SK-N-SH (cell line): ENCODE measurements at regions not wholly inside any gene's neighbourhood (a gene's known extent, or its start where the extent isn't known, plus 50 kb on each side); places are given as distances from the start of the nearest gene placed in this dataset.

Experiments used
- CTCF ChIA-PET: fragments of 300-600, 350-600 bp; formaldehyde crosslinking; extraction: SDS; loops from one replicate; lab custom pipeline; 2021; lab: Yijun Ruan, JAX
- POLR2A ChIA-PET: fragments of 350-600 bp; sonication (Branson Sonifier 250); formaldehyde crosslinking; extraction: SDS; loops from one replicate; lab custom pipeline; 2020; ENCODE audit warnings: antibody characterized with exemption, inconsistent platforms; lab: Yijun Ruan, JAX
- DNase-seq: peaks from one replicate; pipeline ENCODE4 v3.0.0; 2012
- H2AFZ ChIP-seq: fragments of 200-600 bp; sonication (generic); 2 replicates; pipeline ENCODE4 v1.8.1; 2016; ENCODE audit warnings: antibody characterized with exemption, mild to moderate bottlenecking, low read depth
- H3F3A ChIP-seq: fragments of 200-600 bp; sonication (generic); replicated peaks from 2 replicates; pipeline ENCODE3; 2016; ENCODE audit warnings: antibody characterized with exemption, mild to moderate bottlenecking; ENCODE audit not compliant: insufficient read depth
- H3K27ac ChIP-seq, 2 experiments: fragments of 200-500 bp in 1 of 2; fragments of 200-600 bp in 1 of 2; sonication (Bioruptor generic) in 1 of 2; sonication (generic), shearing (Covaris generic) in 1 of 2; 2 replicates each; pipeline versions ENCODE4 v1.5.1 to v1.6.1; 2014 to 2016; ENCODE audit warnings: low read depth in 2 of 2, inconsistent platforms in 1 of 2, low read length in 1 of 2, mild to moderate bottlenecking in 1 of 2, mixed read lengths in 1 of 2
- H3K27me3 ChIP-seq: fragments of 200-600 bp; sonication (generic), shearing (Covaris generic); 2 replicates; pipeline ENCODE4 v1.6.1; 2016; ENCODE audit warnings: mixed run types; ENCODE audit not compliant: insufficient read depth
- H3K36me3 ChIP-seq, 2 experiments: fragments of 200-500 bp in 1 of 2; fragments of 200-600 bp in 1 of 2; sonication (Bioruptor generic) in 1 of 2; sonication (generic) in 1 of 2; replicated peaks in 1 of 2; 2 replicates each; pipeline versions ENCODE3 to v1.5.1; 2014 to 2016; ENCODE audit warnings: low read length in 1 of 2, mild to moderate bottlenecking in 1 of 2; ENCODE audit not compliant: insufficient read depth in 2 of 2, control insufficient read depth in 1 of 2
- H3K4me1 ChIP-seq, 2 experiments: fragments of 200-500 bp in 1 of 2; fragments of 200-600 bp in 1 of 2; sonication (Bioruptor generic) in 1 of 2; sonication (generic), shearing (Covaris generic) in 1 of 2; 2 replicates each; pipeline versions ENCODE4 v1.5.1 to v1.6.1; 2014 to 2016; ENCODE audit warnings: low read depth in 1 of 2, low read length in 1 of 2, mixed run types in 1 of 2; ENCODE audit not compliant: insufficient read depth in 2 of 2, control insufficient read depth in 1 of 2
- H3K4me2 ChIP-seq: fragments of 200-600 bp; sonication (generic), shearing (Covaris generic); 2 replicates; pipeline ENCODE4 v1.6.1; 2017; ENCODE audit warnings: mixed run types
- H3K4me3 ChIP-seq, 2 experiments: fragments of 200-500 bp in 1 of 2; fragments of 200-600 bp in 1 of 2; sonication (Bioruptor generic) in 1 of 2; sonication (generic), shearing (Covaris generic) in 1 of 2; 2 replicates each; pipeline versions ENCODE4 v1.5.1 to v1.8.1; 2014 to 2016; ENCODE audit warnings: low read depth in 2 of 2, inconsistent platforms in 1 of 2, low read length in 1 of 2, mild to moderate bottlenecking in 1 of 2, mixed read lengths in 1 of 2, moderate library complexity in 1 of 2
- H3K79me2 ChIP-seq: fragments of 200-600 bp; sonication (generic); 2 replicates; pipeline ENCODE4 v1.8.1; 2017; ENCODE audit warnings: mild to moderate bottlenecking; ENCODE audit not compliant: insufficient read depth
- H3K9ac ChIP-seq: fragments of 200-600 bp; sonication (generic); 2 replicates; pipeline ENCODE4 v1.6.1; 2017; ENCODE audit warnings: mixed run types
- H3K9me2 ChIP-seq: fragments of 200-600 bp; sonication (generic); 2 replicates; pipeline ENCODE4 v1.6.1; 2017; ENCODE audit warnings: mixed run types
- H3K9me3 ChIP-seq: fragments of 200-600 bp; sonication (generic); 2 replicates; pipeline ENCODE4 v1.6.1; 2017; ENCODE audit warnings: mixed run types, mild to moderate bottlenecking, moderate library complexity
- H4K20me1 ChIP-seq: fragments of 200-600 bp; sonication (generic); 2 replicates; pipeline ENCODE4 v1.6.1; 2017; ENCODE audit warnings: mild to moderate bottlenecking, mixed run types; ENCODE audit not compliant: insufficient read depth
- CTCF ChIP-seq: fragments of 200-600 bp; sonication (generic); IDR thresholded peaks from 2 replicates; pipeline ENCODE4 v1.6.1; 2017; ENCODE audit warnings: antibody characterized with exemption, mild to moderate bottlenecking, moderate library complexity
- EP300 ChIP-seq, 2 experiments: IDR thresholded peaks; 2 replicates each; pipeline versions ENCODE4 v1.4.0 to v1.6.1; 2012; ENCODE audit warnings: borderline replicate concordance in 1 of 2, low read depth in 1 of 2, low read length in 1 of 2
- GABPA ChIP-seq: IDR thresholded peaks from 2 replicates; pipeline ENCODE4 v1.4.0; 2012; ENCODE audit warnings: low read depth, mild to moderate bottlenecking
- GATA2 ChIP-seq: sonication (generic); formaldehyde crosslinking; IDR thresholded peaks from 2 replicates; pipeline ENCODE4 v1.5.0; 2020; ENCODE audit warnings: mild to moderate bottlenecking, missing genetic modification reagents
- PBX3 ChIP-seq: IDR thresholded peaks from 2 replicates; pipeline ENCODE4; 2012
- TEAD4 ChIP-seq: IDR thresholded peaks from 2 replicates; pipeline ENCODE4 v1.4.0; 2012; ENCODE audit warnings: mild to moderate bottlenecking, borderline replicate concordance; ENCODE audit not compliant: insufficient read depth
- ZBTB33 ChIP-seq: IDR thresholded peaks from 2 replicates; pipeline ENCODE4 v1.4.0; 2012; ENCODE audit warnings: low read depth, borderline replicate concordance
- WGBS: methylation state at CpG from one replicate; pipeline ENCODE4 v1.1.6; 2017; ENCODE audit warnings: low lambda C conversion rate; 5-methylcytosine and 5-hydroxymethylcytosine counted together

- no peak for TF ChIP-seq GABPA
Observed at GRCh38 chr1:108050911-108051629, 86.1 kb upstream of the VAV3 start (continued).

- Histone ChIP-seq H3K79me2 (no peaks in the 10 kb centered on the region), H3K4me2 (no peak overlapping the region), H3K9ac (no peak overlapping the region), H2AFZ (no peak overlapping the region), H3K9me3 (no peaks in the 10 kb centered on the region), H3K27ac (no peak overlapping the region), H3K27me3 (no peaks in the 10 kb centered on the region), H3K4me3 (no peak overlapping the region), H4K20me1 (no peaks in the 10 kb centered on the region), H3K4me1 (peaks cover 0 to 8% of the 10 kb centered on the region in 2 experiments; a peak in 1 of 4 replicates), H3K36me3 (no peaks in the 10 kb centered on the region), H3K9me2 (no peaks in the 10 kb centered on the region), H3F3A (no peaks in the 10 kb centered on the region)
- 61% methylated on average over 5 of the region's 5 CpGs for WGBS
- no peak for DNase-seq
- ChIA-PET POLR2A (no interaction called here), CTCF (interaction anchor here (0.7 to 1.4 kb wide), 2 partner anchors 12 to 450 kb away, joined by 3 to 4 read pairs; no protein-coding TSS in a partner anchor)
- TF ChIP-seq PBX3: no peak
Observed at GRCh38 chr1:108050158-108050557, 85.2 kb upstream of the VAV3 start.

GRCh38 chr1:108049178-108049819 lies 84.3 kb upstream of the VAV3 start:
- no peak overlapping the region for H3K9ac ChIP-seq
- no peaks in the 10 kb centered on the region for H3F3A ChIP-seq
- no peak overlapping the region for H2AFZ ChIP-seq
- no peaks in the 10 kb centered on the region for H4K20me1 ChIP-seq
- H3K9me3 ChIP-seq: no peaks in the 10 kb centered on the region
- WGBS: 34% methylated on average over 6 of the region's 6 CpGs
- CTCF ChIA-PET: interaction anchor here (1.1 to 1.6 kb wide), 5 partner anchors 13 to 76 kb away, joined by 3 to 4 read pairs (median 3); no protein-coding TSS in a partner anchor
- POLR2A ChIA-PET: no interaction called here
- TF ChIP-seq TEAD4 (no peak), GATA2 (CRISPR knock-in tag) (no peak), EP300 (IDR thresholded peaks at IDR 0.05; ENCODE audit: borderline replicate concordance in 1 of 2, low read depth in 1 of 2, low read length in 1 of 2) (no peak), ZBTB33 (no peak), CTCF (peak; percentile 45)
- H3K27me3 ChIP-seq: no peaks in the 10 kb centered on the region
- H3K36me3 ChIP-seq: no peaks in the 10 kb centered on the region
- no peak overlapping the region for H3K27ac ChIP-seq
- peak; percentile 18 for DNase-seq
- no peak overlapping the region for H3K4me3 ChIP-seq
- H3K4me1 ChIP-seq: peaks cover 0 to 8% of the 10 kb centered on the region in 2 experiments; a peak in 1 of 4 replicates
- H3K4me2 ChIP-seq: no peak overlapping the region
- no peaks in the 10 kb centered on the region for H3K9me2 ChIP-seq
- no peaks in the 10 kb centered on the region for H3K79me2 ChIP-seq
